SKM-1 (cell line): ENCODE measurements at regions not wholly inside any gene's neighbourhood (a gene's known extent, or its start where the extent isn't known, plus 50 kb on each side); places are given as distances from the start of the nearest gene placed in this dataset.
"Not testable (repeated sequence)": the region's sequence is repeated elsewhere in the genome, so short reads cannot be mapped to it uniquely, and the experiment has no call there.

Experiments used
- DNase-seq: peaks from one replicate; lab custom pipeline; 2025; ENCODE audit not compliant: unreplicated experiment; lab: John Stamatoyannopoulos, UW

GRCh38 chr4:31241504-31242106, 521.4 kb downstream of the PCDH7 start:
- DNase-seq = no peak

- DNase-seq = no peak
Observed at GRCh38 chr4:31246856-31247255, 526.7 kb downstream of the PCDH7 start.

DNA sequence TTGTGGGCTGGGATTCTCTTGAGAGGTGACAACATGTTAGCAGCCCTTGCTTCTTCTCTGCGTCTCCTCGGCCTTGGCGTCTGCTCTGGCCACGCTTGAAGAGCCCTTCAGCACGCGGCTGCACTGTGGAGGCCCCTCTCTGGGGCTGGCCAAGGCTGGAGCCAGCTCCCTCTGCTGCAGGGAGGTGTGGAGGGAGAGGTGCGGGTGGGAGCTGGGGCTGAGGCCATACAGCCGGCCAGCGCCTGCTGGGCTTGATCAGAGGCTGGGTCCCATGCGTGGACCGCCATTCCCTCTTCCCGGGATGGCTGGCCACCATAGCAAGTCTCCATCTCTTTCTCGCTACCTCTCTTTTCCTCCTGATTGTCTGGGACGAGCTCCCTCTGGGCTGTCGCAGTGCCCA, 539.0 kb downstream of the PCDH7 start:
- no peak for DNase-seq

DNA sequence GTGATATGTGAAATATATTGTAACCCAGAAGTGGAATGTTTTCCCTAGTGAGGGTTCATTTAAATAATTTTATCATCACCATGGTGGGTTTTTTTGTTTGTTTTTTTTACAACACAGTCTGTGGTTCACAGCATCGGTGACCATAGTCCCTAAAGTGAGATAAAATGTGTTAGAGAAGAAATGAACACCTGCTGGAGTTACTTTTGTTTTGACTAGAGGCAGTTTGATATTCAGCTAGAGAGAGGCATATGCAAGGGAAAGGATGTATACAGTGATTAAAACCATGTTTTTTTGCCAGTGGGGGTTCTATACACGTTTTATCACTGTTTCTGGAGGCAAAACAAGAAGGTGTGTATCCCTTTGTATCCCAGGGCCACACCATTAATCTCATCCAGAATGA, 541.5 kb downstream of the PCDH7 start:
- DNase-seq = no peak

GRCh38 chr4:31266094-31266493, 545.9 kb downstream of the PCDH7 start:
- DNase-seq = not testable (repeated sequence)

- DNase-seq = no peak
Observed at GRCh38 chr4:31272331-31273061, 552.3 kb downstream of the PCDH7 start.

- no peak for DNase-seq
Observed at GRCh38 chr4:31275906-31276305, 555.7 kb downstream of the PCDH7 start.

- no peak for DNase-seq
Observed at GRCh38 chr4:31283679-31284078, 563.5 kb downstream of the PCDH7 start.

GRCh38 chr4:31290836-31291235, 570.7 kb downstream of the PCDH7 start:
- no peak for DNase-seq

- DNase-seq = no peak
Observed at GRCh38 chr4:31291238-31291637, 571.1 kb downstream of the PCDH7 start.

- DNase-seq = no peak
Observed at GRCh38 chr4:31294655-31295480, 574.7 kb downstream of the PCDH7 start.

DNA sequence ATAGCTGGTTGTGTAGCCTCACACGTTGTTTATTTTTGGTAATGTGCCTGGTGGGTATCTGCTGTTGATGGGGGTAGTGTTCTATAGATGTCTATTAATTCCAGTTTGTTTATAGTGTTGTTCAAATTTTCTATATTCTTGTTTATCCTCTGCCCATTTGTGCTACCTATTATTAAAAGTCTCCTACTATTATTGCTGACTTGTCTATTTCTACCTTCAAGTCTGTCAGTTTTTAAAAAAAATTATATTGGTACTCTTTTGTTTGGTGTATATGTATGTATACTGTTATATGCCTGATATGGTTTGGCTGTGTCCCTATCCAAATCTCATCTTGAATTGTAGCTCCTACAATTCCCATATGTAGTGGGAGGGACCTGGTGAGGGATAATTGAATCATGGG, 578.6 kb downstream of the PCDH7 start:
- DNase-seq = no peak

DNA sequence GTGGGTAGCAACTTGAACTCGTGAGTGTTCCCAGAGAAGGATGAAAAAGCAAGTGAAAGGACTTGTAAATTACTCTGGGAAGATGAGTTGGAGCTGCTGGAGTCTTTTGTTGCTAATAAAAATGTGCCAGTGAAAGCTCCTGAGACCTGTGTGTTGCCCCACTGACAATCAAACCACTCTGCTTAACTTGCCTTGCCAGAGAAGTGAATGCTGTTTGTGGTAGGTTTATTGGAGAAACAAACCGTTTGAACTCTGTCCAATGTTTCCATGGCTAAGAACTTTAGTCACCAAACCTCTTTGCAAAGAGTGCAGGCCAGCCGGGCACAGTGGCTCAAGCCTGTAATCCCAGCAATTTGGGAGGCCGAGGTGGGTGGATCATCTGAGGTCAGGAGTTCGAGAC, 586.9 kb downstream of the PCDH7 start:
- no peak for DNase-seq

- DNase-seq = no peak
Observed at GRCh38 chr4:31324814-31325213, 604.6 kb downstream of the PCDH7 start.

- no peak for DNase-seq
Observed at GRCh38 chr4:31325300-31325699, 605.1 kb downstream of the PCDH7 start.

- DNase-seq = no peak
Observed at GRCh38 chr4:31327031-31327430, 606.9 kb downstream of the PCDH7 start.

- DNase-seq = no peak
Observed at GRCh38 chr4:31328932-31329331, 608.8 kb downstream of the PCDH7 start.

GRCh38 chr4:31334086-31334910, 614.1 kb downstream of the PCDH7 start:
- DNase-seq = no peak

GRCh38 chr4:31338000-31338399, 617.8 kb downstream of the PCDH7 start:
- no peak for DNase-seq

GRCh38 chr4:31341601-31342359, 621.6 kb downstream of the PCDH7 start:
- no peak for DNase-seq
